ENCODE measurements at regions not wholly inside any gene's neighbourhood (a gene's known extent, or its start where the extent isn't known, plus 50 kb on each side); places are given as distances from the start of the nearest gene placed in this dataset.

DNA sequence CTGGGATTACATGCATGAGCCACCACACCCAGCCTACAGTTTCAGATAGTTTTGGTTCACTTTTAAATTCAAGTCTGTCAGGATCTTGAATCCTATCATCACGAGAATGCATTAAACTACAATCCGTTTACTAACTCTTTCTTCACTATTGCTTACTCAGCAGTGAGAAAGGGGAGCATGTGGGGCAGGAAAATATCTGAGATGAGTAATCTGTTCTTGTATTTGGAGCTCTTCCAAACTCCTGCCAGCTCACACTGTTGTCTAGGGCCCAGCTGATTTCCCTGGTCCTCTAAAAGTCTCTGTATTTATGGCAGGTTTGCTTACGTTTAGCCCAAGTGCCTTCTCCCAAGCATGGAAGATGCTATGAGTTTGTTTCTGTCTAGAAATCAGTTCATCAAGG is 152.2 kb downstream of the FGF18 start:
- Histone ChIP-seq H3K9me3 (ENCODE audit: control insufficient read depth, insufficient read depth, low read length) (peaks cover 9% of the 10 kb centered on the region), H3K4me1 (ENCODE audit: control insufficient read depth, insufficient read depth, low read length) (peaks cover 18% of the 10 kb centered on the region), H3K4me3 (ENCODE audit: low read depth, low read length) (no peak overlapping the region), H3K9ac (ENCODE audit: low read depth, low read length) (no peak overlapping the region), H3K27ac (ENCODE audit: low read depth, low read length) (no peak overlapping the region), H3K27me3 (ENCODE audit: control insufficient read depth, insufficient read depth, low read length) (no peaks in the 10 kb centered on the region), H3K36me3 (ENCODE audit: control insufficient read depth, insufficient read depth, low read length) (no peaks in the 10 kb centered on the region)

- no peaks in the 10 kb centered on the region for H3K36me3 ChIP-seq (ENCODE audit: control insufficient read depth, insufficient read depth, low read length)
- H3K9ac ChIP-seq (ENCODE audit: low read depth, low read length) = no peak overlapping the region
- peaks cover 18% of the 10 kb centered on the region for H3K4me1 ChIP-seq (ENCODE audit: control insufficient read depth, insufficient read depth, low read length)
- H3K4me3 ChIP-seq (ENCODE audit: low read depth, low read length) = no peak overlapping the region
- H3K9me3 ChIP-seq (ENCODE audit: control insufficient read depth, insufficient read depth, low read length) = peaks cover 9% of the 10 kb centered on the region
- H3K27ac ChIP-seq (ENCODE audit: low read depth, low read length) = no peak overlapping the region
- H3K27me3 ChIP-seq (ENCODE audit: control insufficient read depth, insufficient read depth, low read length) = no peaks in the 10 kb centered on the region
Observed at GRCh38 chr5:171573021-171573420, 153.6 kb downstream of the FGF18 start.

- no peaks in the 10 kb centered on the region for H3K27me3 ChIP-seq (ENCODE audit: control insufficient read depth, insufficient read depth, low read length)
- no peak overlapping the region for H3K4me3 ChIP-seq (ENCODE audit: low read depth, low read length)
- H3K36me3 ChIP-seq (ENCODE audit: control insufficient read depth, insufficient read depth, low read length) = no peaks in the 10 kb centered on the region
Observed at GRCh38 chr5:171573451-171574225, 154.2 kb downstream of the FGF18 start.

DNA sequence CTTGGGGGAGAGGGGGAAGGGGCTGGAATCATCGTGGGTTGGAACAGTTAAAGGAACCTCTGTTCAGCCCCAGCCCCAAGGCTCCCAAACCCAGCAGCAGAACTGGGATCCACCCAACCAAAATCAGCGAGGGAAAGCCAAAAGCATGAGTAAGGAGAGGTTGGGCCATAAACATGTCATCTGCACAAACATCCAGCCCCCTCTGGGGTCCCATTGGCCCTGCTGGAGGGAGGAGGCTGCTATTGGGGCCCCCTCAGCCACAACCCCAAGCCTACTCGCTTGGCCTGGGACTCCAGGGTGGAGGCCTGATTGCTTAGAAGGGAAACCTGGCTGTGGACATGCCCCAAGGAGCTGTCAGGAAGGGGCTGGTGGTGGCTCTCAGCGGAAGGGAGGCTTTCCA is 154.9 kb downstream of the FGF18 start:
- H3K9me3 ChIP-seq (ENCODE audit: control insufficient read depth, insufficient read depth, low read length) = peaks cover 2% of the 10 kb centered on the region
- H3K27me3 ChIP-seq (ENCODE audit: control insufficient read depth, insufficient read depth, low read length) = no peaks in the 10 kb centered on the region
- H3K9ac ChIP-seq (ENCODE audit: low read depth, low read length) = no peak overlapping the region
- no peaks in the 10 kb centered on the region for H3K36me3 ChIP-seq (ENCODE audit: control insufficient read depth, insufficient read depth, low read length)
- H3K4me3 ChIP-seq (ENCODE audit: low read depth, low read length) = no peak overlapping the region
- H3K27ac ChIP-seq (ENCODE audit: low read depth, low read length) = no peak overlapping the region
- peaks cover 12% of the 10 kb centered on the region for H3K4me1 ChIP-seq (ENCODE audit: control insufficient read depth, insufficient read depth, low read length)

More at GRCh38 chr5:171573451-171574225, 154.2 kb downstream of the FGF18 start:
- peaks cover 7% of the 10 kb centered on the region for H3K9me3 ChIP-seq (ENCODE audit: control insufficient read depth, insufficient read depth, low read length)
- H3K4me1 ChIP-seq (ENCODE audit: control insufficient read depth, insufficient read depth, low read length) = peaks cover 18% of the 10 kb centered on the region
- no peak overlapping the region for H3K9ac ChIP-seq (ENCODE audit: low read depth, low read length)
- no peak overlapping the region for H3K27ac ChIP-seq (ENCODE audit: low read depth, low read length)

- Histone ChIP-seq H3K4me1 (ENCODE audit: control insufficient read depth, insufficient read depth, low read length) (0 out of 2 replicates have a peak, but pooled peaks cover 4% of the 10 kb centered on the region), H3K9ac (ENCODE audit: low read depth, low read length) (no peak overlapping the region), H3K4me3 (ENCODE audit: low read depth, low read length) (no peak overlapping the region), H3K27me3 (ENCODE audit: control insufficient read depth, insufficient read depth, low read length) (no peaks in the 10 kb centered on the region), H3K27ac (ENCODE audit: low read depth, low read length) (no peak overlapping the region), H3K9me3 (ENCODE audit: control insufficient read depth, insufficient read depth, low read length) (peaks cover 2% of the 10 kb centered on the region), H3K36me3 (ENCODE audit: control insufficient read depth, insufficient read depth, low read length) (no peaks in the 10 kb centered on the region)
Observed at GRCh38 chr5:171575386-171575785, 155.9 kb downstream of the FGF18 start.

GRCh38 chr5:171575808-171576207 is 156.4 kb downstream of the FGF18 start:
- H3K9me3 ChIP-seq (ENCODE audit: control insufficient read depth, insufficient read depth, low read length) = peaks cover 2% of the 10 kb centered on the region

DNA sequence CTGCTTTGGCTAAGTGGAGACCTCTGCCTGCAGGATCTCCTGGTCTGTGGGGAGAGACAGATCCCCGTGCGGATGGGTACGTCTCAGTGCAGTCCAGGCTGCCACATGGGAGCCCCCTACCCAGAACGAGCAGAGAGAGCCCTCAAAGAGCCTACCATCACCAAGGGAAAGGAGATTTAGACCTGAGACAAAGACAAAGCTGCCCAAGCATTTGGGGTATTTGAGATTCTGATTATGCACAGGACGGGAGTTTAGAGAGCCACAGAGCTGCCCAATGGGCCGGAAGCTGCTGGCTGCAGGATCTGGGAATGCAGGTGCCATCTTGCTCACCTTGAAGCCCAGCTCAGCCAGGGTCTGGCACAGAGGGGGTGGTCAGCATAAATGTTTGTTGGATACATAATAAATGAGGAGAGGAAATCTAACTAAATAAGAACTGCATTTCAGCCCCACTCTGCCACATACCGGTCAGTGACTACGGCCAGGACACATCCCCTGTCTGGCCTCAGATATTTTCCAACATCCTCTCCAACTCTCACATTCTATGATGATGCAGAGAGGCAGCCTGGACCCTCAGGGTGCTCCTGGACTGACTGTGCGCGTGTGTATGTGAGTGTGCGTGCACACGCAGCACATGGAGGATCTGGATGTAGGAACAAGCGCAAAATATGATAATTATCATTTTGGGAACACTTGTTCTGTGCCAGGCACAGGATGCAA is 157.8 kb downstream of the FGF18 start:
- Histone ChIP-seq H3K27me3 (ENCODE audit: control insufficient read depth, insufficient read depth, low read length) (no peaks in the 10 kb centered on the region), H3K4me3 (ENCODE audit: low read depth, low read length) (no peak overlapping the region), H3K9ac (ENCODE audit: low read depth, low read length) (no peak overlapping the region), H3K4me1 (ENCODE audit: control insufficient read depth, insufficient read depth, low read length) (0 out of 2 replicates have a peak, but pooled peaks cover 3% of the 10 kb centered on the region), H3K36me3 (ENCODE audit: control insufficient read depth, insufficient read depth, low read length) (no peaks in the 10 kb centered on the region), H3K9me3 (ENCODE audit: control insufficient read depth, insufficient read depth, low read length) (no peaks in the 10 kb centered on the region), H3K27ac (ENCODE audit: low read depth, low read length) (no peak overlapping the region)

More at GRCh38 chr5:171575808-171576207, 156.4 kb downstream of the FGF18 start:
- no peaks in the 10 kb centered on the region for H3K27me3 ChIP-seq (ENCODE audit: control insufficient read depth, insufficient read depth, low read length)
- no peak overlapping the region for H3K9ac ChIP-seq (ENCODE audit: low read depth, low read length)
- H3K4me1 ChIP-seq (ENCODE audit: control insufficient read depth, insufficient read depth, low read length) = 0 out of 2 replicates have a peak, but pooled peaks cover 3% of the 10 kb centered on the region
- H3K27ac ChIP-seq (ENCODE audit: low read depth, low read length) = no peak overlapping the region
- H3K4me3 ChIP-seq (ENCODE audit: low read depth, low read length) = no peak overlapping the region
- H3K36me3 ChIP-seq (ENCODE audit: control insufficient read depth, insufficient read depth, low read length) = no peaks in the 10 kb centered on the region

GRCh38 chr5:171578049-171578828 is 158.8 kb downstream of the FGF18 start:
- no peak overlapping the region for H3K4me3 ChIP-seq (ENCODE audit: low read depth, low read length)
- H3K27ac ChIP-seq (ENCODE audit: low read depth, low read length) = no peak overlapping the region
- H3K27me3 ChIP-seq (ENCODE audit: control insufficient read depth, insufficient read depth, low read length) = no peaks in the 10 kb centered on the region
- no peaks in the 10 kb centered on the region for H3K36me3 ChIP-seq (ENCODE audit: control insufficient read depth, insufficient read depth, low read length)
- no peaks in the 10 kb centered on the region for H3K9me3 ChIP-seq (ENCODE audit: control insufficient read depth, insufficient read depth, low read length)
- H3K9ac ChIP-seq (ENCODE audit: low read depth, low read length) = no peak overlapping the region
- H3K4me1 ChIP-seq (ENCODE audit: control insufficient read depth, insufficient read depth, low read length) = 0 out of 2 replicates have a peak, but pooled peaks cover 3% of the 10 kb centered on the region

DNA sequence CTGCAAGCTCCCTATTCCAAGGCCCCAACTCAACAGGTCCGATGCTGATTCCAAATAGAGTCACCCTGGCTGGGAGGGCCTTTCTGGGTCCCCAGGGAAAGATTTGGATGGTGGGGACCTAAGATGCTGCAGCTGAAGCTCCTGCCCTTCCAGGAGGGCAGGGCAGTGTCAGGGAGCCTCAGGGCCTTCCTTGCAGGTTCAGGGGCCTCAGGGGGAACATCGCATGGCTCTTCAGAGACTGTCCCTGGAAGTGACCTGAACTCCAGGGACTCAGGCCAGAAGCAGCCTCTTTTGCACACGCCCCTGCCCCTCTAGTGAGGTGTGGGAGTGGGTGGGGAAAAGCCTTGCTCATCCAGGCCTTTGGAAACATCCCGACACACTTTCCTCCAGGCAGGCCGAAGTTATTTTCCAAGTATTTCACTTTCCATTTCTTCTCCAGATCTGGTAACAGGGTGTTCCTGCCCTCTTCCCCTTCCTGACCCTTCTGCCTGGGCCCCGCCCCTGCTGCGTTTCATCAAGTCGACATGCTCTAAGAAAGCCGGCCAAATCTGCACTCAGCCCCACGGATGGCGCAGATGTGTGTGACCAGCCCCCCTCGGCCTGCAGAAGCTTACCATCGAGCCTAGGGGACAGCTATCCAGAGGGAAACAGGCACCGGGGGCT is 159.5 kb downstream of the FGF18 start:
- H3K4me1 ChIP-seq (ENCODE audit: control insufficient read depth, insufficient read depth, low read length) = 0 out of 2 replicates have a peak, but pooled peaks cover 1% of the 10 kb centered on the region
- H3K36me3 ChIP-seq (ENCODE audit: control insufficient read depth, insufficient read depth, low read length) = no peaks in the 10 kb centered on the region
- no peaks in the 10 kb centered on the region for H3K9me3 ChIP-seq (ENCODE audit: control insufficient read depth, insufficient read depth, low read length)
- no peak overlapping the region for H3K27ac ChIP-seq (ENCODE audit: low read depth, low read length)
- H3K27me3 ChIP-seq (ENCODE audit: control insufficient read depth, insufficient read depth, low read length) = no peaks in the 10 kb centered on the region
- H3K4me3 ChIP-seq (ENCODE audit: low read depth, low read length) = no peak overlapping the region
- H3K9ac ChIP-seq (ENCODE audit: low read depth, low read length) = no peak overlapping the region

- H3K4me3 ChIP-seq (ENCODE audit: low read depth, low read length) = no peak overlapping the region
- H3K4me1 ChIP-seq (ENCODE audit: control insufficient read depth, insufficient read depth, low read length) = no peaks in the 10 kb centered on the region
- H3K27me3 ChIP-seq (ENCODE audit: control insufficient read depth, insufficient read depth, low read length) = no peaks in the 10 kb centered on the region
Observed at GRCh38 chr5:171579976-171580411, 160.5 kb downstream of the FGF18 start.

More at GRCh38 chr5:171579976-171580411, 160.5 kb downstream of the FGF18 start:
- H3K9ac ChIP-seq (ENCODE audit: low read depth, low read length) = no peak overlapping the region
- H3K36me3 ChIP-seq (ENCODE audit: control insufficient read depth, insufficient read depth, low read length) = no peaks in the 10 kb centered on the region
- H3K27ac ChIP-seq (ENCODE audit: low read depth, low read length) = no peak overlapping the region
- H3K9me3 ChIP-seq (ENCODE audit: control insufficient read depth, insufficient read depth, low read length) = no peaks in the 10 kb centered on the region
